Loucy (cell line): ENCODE measurements at regions not wholly inside any gene's neighbourhood (a gene's known extent, or its start where the extent isn't known, plus 50 kb on each side); places are given as distances from the start of the nearest gene placed in this dataset.
"Not testable (repeated sequence)": the region's sequence is repeated elsewhere in the genome, so short reads cannot be mapped to it uniquely, and the experiment has no call there.

Experiments used
- H2AFZ ChIP-seq: fragments of 200-600 bp; sonication (generic); 2 replicates; pipeline ENCODE4 v1.6.0; 2016; ENCODE audit warnings: antibody characterized with exemption, mild to moderate bottlenecking, low read length, moderate library complexity
- H3F3A ChIP-seq: fragments of 200-600 bp; 2 replicates; pipeline ENCODE4 v1.6.0; 2016; ENCODE audit warnings: antibody characterized with exemption, low read depth, mild to moderate bottlenecking
- H3K27me3 ChIP-seq: fragments of 200-600 bp; sonication (generic); 2 replicates; pipeline ENCODE4 v1.6.1; 2014; ENCODE audit warnings: low read length, mild to moderate bottlenecking; ENCODE audit not compliant: insufficient read depth, poor library complexity, severe bottlenecking
- H3K36me3 ChIP-seq: fragments of 200-600 bp; sonication (generic); 2 replicates; pipeline ENCODE4 v1.6.1; 2016; ENCODE audit warnings: low read length; ENCODE audit not compliant: insufficient read depth
- H3K4me1 ChIP-seq: fragments of 200-600 bp; sonication (generic); 2 replicates; pipeline ENCODE4 v1.5.1; 2014; ENCODE audit warnings: low read length, mild to moderate bottlenecking; ENCODE audit not compliant: insufficient read depth, poor library complexity, severe bottlenecking
- H3K4me2 ChIP-seq: fragments of 200-600 bp; sonication (generic); 2 replicates; pipeline ENCODE4 v1.6.0; 2014; ENCODE audit warnings: antibody characterized with exemption, low read length, low read depth, mild to moderate bottlenecking; ENCODE audit not compliant: poor library complexity, severe bottlenecking
- H3K4me3 ChIP-seq: fragments of 200-600 bp; sonication (generic); 2 replicates; pipeline ENCODE4 v1.5.1; 2014; ENCODE audit warnings: low read length, mild to moderate bottlenecking, mixed read lengths; ENCODE audit not compliant: poor library complexity, severe bottlenecking
- H3K79me2 ChIP-seq: fragments of 200-600 bp; sonication (generic); 2 replicates; pipeline ENCODE4 v1.6.1; 2014; ENCODE audit warnings: low read length; ENCODE audit not compliant: insufficient read depth
- H3K9ac ChIP-seq: fragments of 200-600 bp; sonication (generic); 2 replicates; pipeline ENCODE4 v1.6.0; 2014; ENCODE audit warnings: mild to moderate bottlenecking, low read depth, low read length, moderate library complexity; ENCODE audit not compliant: poor library complexity, severe bottlenecking
- H3K9me2 ChIP-seq: fragments of 200-600 bp; sonication (generic); replicated peaks from 2 replicates; pipeline ENCODE4 v1.6.1; 2016; ENCODE audit warnings: low read depth, low read length, mixed read lengths
- H3K9me3 ChIP-seq: fragments of 200-600 bp; sonication (generic); 2 replicates; pipeline ENCODE4 v1.6.1; 2014; ENCODE audit warnings: mild to moderate bottlenecking, antibody characterized with exemption, low read length, low read depth; ENCODE audit not compliant: insufficient read depth
- H4K20me1 ChIP-seq: fragments of 200-600 bp; sonication (generic); 2 replicates; pipeline ENCODE4 v1.6.0; 2014; ENCODE audit warnings: antibody characterized with exemption, low read length, mild to moderate bottlenecking; ENCODE audit not compliant: insufficient read depth, poor library complexity, severe bottlenecking
- EZH2phosphoT487 ChIP-seq: fragments of 200-600 bp; IDR thresholded peaks from 2 replicates; pipeline ENCODE4 v1.6.1; 2018; ENCODE audit warnings: antibody characterized with exemption, mild to moderate bottlenecking, moderate library complexity, borderline replicate concordance
- TF ChIP-seq, protein P1 (sequence below): fragments of 200-600 bp; sonication (generic); conservative IDR thresholded peaks from 2 replicates; pipeline ENCODE4 v1.5.1; 2014; ENCODE audit warnings: mild to moderate bottlenecking, antibody characterized with exemption, low read length

DNA sequence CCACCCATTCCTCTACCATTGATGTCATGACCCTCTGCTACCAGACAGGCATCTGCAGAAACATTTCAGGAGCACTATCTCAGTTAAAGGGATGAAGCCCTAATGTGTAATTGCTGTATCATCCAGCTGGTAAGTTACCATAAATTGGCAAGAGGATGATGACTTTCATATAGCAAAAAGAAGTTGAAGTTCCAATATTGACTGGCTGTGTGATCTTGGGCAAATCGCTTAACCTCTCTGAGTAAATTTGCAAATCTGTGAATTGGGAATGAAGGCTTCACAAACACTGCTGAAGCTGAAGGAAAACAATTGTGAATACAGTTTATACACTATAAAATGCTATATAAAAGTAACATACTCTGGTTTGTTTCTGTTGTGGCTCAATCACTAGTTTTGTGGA, 89.5 kb upstream of the PHACTR1 start:
- Histone ChIP-seq H3K27me3 (no peaks in the 10 kb centered on the region), H3K9me3 (no peaks in the 10 kb centered on the region), H3K9me2 (no peaks in the 10 kb centered on the region), H3F3A (no peaks in the 10 kb centered on the region), H3K4me1 (no peaks in the 10 kb centered on the region), H3K4me2 (no peak overlapping the region), H3K9ac (no peak overlapping the region), H2AFZ (no peak overlapping the region), H4K20me1 (no peaks in the 10 kb centered on the region), H3K4me3 (no peak overlapping the region), H3K79me2 (no peaks in the 10 kb centered on the region), H3K36me3 (no peaks in the 10 kb centered on the region)
- TF ChIP-seq EZH2phosphoT487 = no peak
- TF ChIP-seq, protein P1, sequence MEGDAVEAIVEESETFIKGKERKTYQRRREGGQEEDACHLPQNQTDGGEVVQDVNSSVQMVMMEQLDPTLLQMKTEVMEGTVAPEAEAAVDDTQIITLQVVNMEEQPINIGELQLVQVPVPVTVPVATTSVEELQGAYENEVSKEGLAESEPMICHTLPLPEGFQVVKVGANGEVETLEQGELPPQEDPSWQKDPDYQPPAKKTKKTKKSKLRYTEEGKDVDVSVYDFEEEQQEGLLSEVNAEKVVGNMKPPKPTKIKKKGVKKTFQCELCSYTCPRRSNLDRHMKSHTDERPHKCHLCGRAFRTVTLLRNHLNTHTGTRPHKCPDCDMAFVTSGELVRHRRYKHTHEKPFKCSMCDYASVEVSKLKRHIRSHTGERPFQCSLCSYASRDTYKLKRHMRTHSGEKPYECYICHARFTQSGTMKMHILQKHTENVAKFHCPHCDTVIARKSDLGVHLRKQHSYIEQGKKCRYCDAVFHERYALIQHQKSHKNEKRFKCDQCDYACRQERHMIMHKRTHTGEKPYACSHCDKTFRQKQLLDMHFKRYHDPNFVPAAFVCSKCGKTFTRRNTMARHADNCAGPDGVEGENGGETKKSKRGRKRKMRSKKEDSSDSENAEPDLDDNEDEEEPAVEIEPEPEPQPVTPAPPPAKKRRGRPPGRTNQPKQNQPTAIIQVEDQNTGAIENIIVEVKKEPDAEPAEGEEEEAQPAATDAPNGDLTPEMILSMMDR = no peak

DNA sequence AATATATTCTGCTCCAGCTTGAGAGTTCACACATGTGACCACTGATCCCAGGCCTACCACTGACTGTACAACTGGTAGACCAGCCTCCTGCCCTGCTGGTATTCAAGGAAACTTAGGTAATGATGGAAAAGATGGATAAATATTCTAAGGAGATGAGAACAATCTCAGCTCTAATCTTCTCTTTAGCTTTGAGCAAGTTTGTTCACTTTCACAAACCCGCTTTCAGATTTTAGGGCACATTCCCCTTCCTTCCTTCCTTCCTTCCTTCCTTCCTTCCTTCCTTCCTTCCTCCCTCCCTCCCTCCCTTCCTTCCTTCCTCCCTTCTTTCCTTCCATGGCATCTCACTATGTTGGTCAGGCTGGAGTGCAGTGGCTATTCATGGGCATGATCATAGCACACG, 88.2 kb upstream of the PHACTR1 start:
- H2AFZ ChIP-seq = no peak overlapping the region
- H3K4me2 ChIP-seq = no peak overlapping the region
- no peaks in the 10 kb centered on the region for H3K9me2 ChIP-seq
- H3K79me2 ChIP-seq = no peaks in the 10 kb centered on the region
- H3K27me3 ChIP-seq = no peaks in the 10 kb centered on the region
- H3K9me3 ChIP-seq = no peaks in the 10 kb centered on the region
- H3K9ac ChIP-seq = no peak overlapping the region
- TF ChIP-seq, protein P1 = no peak
- TF ChIP-seq EZH2phosphoT487 = no peak
- H4K20me1 ChIP-seq = no peaks in the 10 kb centered on the region
- H3F3A ChIP-seq = no peaks in the 10 kb centered on the region
- no peaks in the 10 kb centered on the region for H3K4me1 ChIP-seq
- H3K36me3 ChIP-seq = no peaks in the 10 kb centered on the region
- H3K4me3 ChIP-seq = no peak overlapping the region

DNA sequence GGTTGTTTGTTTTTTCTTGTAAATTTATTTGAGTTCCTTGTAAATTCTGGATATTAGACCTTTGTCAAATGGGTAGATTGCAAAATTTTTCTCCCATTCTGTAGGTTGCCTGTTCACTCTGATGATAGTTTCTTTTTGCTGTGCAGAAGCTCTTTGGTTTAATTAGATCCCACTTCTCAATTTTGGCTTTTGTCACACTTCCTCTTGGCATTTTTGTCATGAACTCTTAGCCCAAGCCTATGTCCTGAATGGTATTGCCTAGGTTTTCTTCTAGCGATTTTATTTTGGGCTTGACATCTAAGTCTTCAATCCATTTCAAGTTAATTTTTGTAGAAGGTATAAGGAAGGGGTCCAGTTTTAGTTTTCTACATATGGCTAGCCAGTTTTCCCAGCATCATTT, 82.8 kb upstream of the PHACTR1 start:
- H3K9ac ChIP-seq, H3K4me2 ChIP-seq, H3K27me3 ChIP-seq, H3K36me3 ChIP-seq, H3K9me3 ChIP-seq, H2AFZ ChIP-seq, H3F3A ChIP-seq, H4K20me1 ChIP-seq, H3K79me2 ChIP-seq, H3K4me1 ChIP-seq, H3K9me2 ChIP-seq, H3K4me3 ChIP-seq: not testable (repeated sequence)

DNA sequence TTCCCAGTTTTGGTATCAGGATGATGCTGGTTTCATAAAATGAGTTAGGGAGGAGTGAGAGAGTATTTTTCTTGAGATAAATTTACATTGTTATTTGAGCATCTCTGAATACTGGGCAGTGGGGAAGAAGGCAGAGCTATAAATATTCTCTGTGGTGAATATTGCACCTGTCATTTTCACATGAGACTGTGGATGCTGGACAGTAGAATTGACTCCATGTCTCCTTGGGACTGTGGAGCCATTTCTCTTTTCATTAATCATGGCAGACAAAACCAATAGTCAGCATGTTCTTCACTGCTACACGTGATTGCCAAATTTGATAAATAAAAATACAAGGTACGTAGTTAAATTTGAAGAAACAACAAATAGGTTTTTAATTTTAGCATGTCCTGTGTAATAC, 81.2 kb upstream of the PHACTR1 start:
- H3K9ac ChIP-seq = no peak overlapping the region
- H3K9me3 ChIP-seq = 0 out of 2 replicates have a peak, but pooled peaks cover 2% of the 10 kb centered on the region
- no peaks in the 10 kb centered on the region for H4K20me1 ChIP-seq
- H3K4me3 ChIP-seq = no peak overlapping the region
- H3K9me2 ChIP-seq = no peaks in the 10 kb centered on the region
- no peaks in the 10 kb centered on the region for H3K27me3 ChIP-seq
- no peaks in the 10 kb centered on the region for H3F3A ChIP-seq
- no peak for TF ChIP-seq EZH2phosphoT487
- TF ChIP-seq, protein P1 = no peak
- H3K4me1 ChIP-seq = no peaks in the 10 kb centered on the region
- no peak overlapping the region for H3K4me2 ChIP-seq
- H3K79me2 ChIP-seq = no peaks in the 10 kb centered on the region
- H2AFZ ChIP-seq = no peak overlapping the region
- no peaks in the 10 kb centered on the region for H3K36me3 ChIP-seq
